IPS-NIHi7 (cell line): ENCODE measurements at regions not wholly inside any gene's neighbourhood (a gene's known extent, or its start where the extent isn't known, plus 50 kb on each side); places are given as distances from the start of the nearest gene placed in this dataset.
A peak's percentile ranks its signal among the peaks of the same experiment; 100 is the strongest.

Experiments
- DNase-seq: peaks from one replicate; pipeline ENCODE4 v3.0.0; 2012; ENCODE audit warnings: mixed read lengths; ENCODE audit errors: extremely low spot score

- DNase-seq: no peak
These were observed 349.4 kb upstream of the GYPC start for GRCh38 chr2:126306539-126306938.

- no peak for DNase-seq
These were observed 348.2 kb upstream of the GYPC start for GRCh38 chr2:126307740-126308139.

GRCh38 chr2:126309185-126309584 is 346.8 kb upstream of the GYPC start:
- DNase-seq: no peak

- DNase-seq: no peak
These were observed 343.4 kb upstream of the GYPC start for GRCh38 chr2:126312579-126312978.

DNA sequence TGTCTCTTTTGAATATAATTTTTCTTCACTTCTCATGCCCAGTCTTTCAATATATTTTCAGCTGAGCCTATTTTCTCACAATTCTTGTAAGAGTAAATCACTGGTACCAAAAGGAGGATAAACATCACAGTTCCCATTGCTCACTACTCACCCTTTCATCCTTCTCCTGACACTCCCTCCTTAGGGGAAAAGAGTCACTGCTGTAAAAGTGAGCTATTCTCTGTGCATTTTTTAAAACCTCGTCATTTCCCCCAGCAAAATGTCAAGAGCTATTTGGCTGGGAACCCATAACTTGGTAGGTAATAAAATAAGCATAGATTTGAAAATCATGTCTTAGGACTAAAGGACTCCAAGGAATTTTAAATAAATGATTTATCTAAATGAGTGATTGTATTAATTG is 340.1 kb upstream of the GYPC start:
- DNase-seq: no peak

- DNase-seq: no peak
These were observed 338.0 kb upstream of the GYPC start for GRCh38 chr2:126317790-126318431.

GRCh38 chr2:126322342-126322741 is 333.6 kb upstream of the GYPC start:
- no peak for DNase-seq

DNA sequence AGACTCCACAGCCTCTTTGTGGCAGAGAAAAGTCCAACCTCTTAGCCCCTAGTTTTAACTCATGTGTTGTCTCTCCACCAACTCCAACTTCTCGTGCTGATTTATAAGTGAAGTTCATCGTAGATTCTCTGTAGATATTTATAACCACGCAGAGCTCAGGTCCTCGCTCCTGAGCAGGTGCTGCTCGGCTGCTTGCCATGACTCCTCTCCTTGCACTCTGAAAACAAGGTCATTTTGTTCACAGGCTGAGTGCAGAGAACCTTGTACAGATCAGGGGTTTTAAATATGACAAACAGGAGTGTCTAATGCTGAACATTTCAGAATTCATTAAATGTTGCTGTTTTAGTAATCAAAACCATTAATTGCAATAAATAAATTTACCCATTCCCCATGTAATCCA is 330.8 kb upstream of the GYPC start:
- DNase-seq: no peak

DNA sequence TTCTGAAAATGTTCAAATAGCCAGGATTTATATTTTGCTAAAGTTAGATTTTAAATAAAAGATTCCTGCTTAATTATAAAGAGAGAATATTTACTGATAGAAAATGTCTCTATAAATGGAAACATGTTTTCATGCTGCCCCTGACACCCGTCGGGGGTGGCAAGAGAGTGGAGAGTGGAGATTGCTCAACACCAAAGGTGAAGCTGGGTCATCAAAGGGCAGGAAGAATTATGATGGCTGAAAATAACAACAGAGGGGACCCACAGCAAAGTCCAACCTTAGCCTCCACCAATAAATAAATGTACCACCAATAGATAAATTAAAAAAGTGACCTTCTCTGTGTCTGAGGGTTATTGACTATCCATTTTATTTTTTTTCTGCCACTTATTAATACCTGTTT is 326.8 kb upstream of the GYPC start:
- no peak for DNase-seq

GRCh38 chr2:126342457-126342856 is 313.5 kb upstream of the GYPC start:
- DNase-seq: no peak

DNA sequence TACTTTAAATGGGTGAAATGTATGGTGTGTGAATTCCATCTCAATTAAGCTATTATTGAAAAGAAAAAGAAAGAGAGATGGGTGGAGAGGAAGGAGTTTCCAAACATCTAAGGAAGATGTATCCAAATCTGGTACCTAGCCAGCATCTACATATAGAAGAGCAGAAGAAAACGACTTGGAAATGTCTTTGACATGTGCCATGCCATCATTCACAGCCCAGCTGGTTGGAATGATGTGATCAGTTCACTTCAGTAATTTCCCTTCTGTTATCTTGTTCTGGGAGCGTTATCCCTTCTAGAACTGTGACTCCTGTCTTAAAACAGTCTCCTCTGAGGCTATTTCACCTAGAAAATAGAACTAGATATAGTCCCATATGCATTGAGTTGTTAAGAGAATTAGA is 312.8 kb upstream of the GYPC start:
- no peak for DNase-seq

- DNase-seq: no peak
These were observed 311.5 kb upstream of the GYPC start for GRCh38 chr2:126344493-126344892.

DNA sequence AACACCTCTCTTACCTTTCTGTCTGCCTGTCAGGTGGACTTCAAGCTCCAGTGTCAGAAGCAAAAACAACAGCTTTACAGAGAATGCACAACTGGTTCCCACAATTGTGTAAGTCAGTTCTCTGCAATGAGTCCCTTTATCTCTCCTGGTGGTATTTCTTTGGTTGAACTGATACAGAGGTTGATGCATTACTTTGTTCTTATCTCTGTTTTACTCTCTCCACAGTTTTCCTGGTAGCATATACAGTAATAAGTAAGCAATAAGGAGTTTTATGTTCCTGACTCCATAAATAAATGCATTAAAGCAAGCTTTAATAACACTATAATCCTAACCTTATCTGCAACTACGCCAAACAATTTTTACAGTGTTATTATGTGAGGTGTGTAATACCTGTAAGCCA is 310.3 kb upstream of the GYPC start:
- no peak for DNase-seq

GRCh38 chr2:126356631-126357030 is 299.3 kb upstream of the GYPC start:
- no peak for DNase-seq

DNA sequence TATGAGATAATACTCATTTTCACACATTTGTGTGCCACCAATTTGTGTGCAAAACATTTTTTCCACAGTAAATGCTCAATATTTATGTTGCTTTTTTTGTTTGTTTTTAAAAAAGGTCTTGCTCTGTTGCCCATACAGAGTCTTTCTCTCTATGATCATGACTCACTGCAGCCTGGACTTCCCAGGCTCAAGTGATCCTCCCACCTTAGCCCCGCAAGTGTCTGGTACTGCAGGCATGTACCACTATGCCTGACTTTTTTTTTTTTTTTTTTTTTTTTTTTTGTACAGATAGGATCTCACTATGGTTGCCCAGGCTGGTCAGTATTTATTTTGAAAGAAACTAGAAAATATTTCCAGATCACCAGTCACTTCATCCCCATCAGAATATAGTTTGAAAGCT is 297.8 kb upstream of the GYPC start:
- no peak for DNase-seq

DNA sequence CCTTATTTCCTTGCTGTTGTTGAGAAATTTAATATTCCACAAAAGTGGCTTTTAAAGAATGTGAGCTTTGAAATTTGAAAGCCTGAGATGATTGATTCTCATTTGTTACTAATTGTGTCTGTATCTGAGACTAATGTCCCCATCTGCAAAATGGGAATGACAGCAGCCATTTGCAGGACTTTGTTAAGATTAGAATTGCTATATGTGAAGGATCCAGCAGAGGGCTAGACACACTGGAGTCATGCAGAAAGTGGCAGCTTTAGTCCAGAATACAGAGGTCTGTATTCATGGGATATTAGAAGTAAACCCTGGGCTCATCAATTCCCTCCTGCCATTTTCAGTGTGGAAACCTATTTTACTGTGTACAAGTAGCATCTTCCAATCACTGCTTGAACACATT is 296.5 kb upstream of the GYPC start:
- DNase-seq: peak; percentile 18

GRCh38 chr2:126367361-126367760 is 288.6 kb upstream of the GYPC start:
- DNase-seq: no peak

- DNase-seq: no peak
These were observed 287.2 kb upstream of the GYPC start for GRCh38 chr2:126368758-126369157.

DNA sequence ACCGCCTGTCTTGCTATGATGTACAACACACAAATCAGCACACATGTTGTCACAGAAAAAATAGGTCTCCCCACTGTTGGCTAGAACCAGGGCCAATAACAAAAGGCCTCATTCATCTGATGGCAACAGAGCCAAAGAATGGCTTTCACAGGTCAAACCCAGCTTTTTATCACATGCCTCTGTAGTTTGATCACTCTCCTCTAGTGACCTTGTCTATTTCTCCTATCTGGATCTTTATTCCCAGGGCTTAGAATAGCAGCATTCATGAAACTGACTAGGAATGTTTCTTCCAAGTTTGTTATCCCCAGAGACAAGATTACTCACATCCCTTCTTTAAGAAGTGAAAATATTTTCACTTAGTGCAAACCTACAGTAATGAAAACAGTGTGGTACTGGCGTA is 285.8 kb upstream of the GYPC start:
- no peak for DNase-seq

DNA sequence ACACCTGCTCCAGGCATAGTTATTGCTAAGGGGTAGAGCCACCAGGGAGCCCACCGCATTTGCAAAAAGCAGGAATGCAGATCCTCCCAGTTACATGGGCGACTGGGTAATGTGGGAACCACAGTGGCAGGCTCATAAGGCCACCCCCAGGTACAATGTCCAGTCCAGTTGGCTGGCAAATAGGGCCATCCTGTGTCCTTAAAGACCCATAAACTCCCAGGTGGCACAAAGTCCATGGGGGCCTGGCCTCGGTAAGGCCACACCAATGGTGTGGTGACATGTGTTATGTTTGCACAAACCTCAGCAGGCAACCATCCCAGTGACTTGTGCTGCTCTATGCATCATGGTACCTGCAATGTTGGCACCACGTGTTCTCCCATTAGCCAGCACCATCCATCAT is 283.6 kb upstream of the GYPC start:
- no peak for DNase-seq

DNA sequence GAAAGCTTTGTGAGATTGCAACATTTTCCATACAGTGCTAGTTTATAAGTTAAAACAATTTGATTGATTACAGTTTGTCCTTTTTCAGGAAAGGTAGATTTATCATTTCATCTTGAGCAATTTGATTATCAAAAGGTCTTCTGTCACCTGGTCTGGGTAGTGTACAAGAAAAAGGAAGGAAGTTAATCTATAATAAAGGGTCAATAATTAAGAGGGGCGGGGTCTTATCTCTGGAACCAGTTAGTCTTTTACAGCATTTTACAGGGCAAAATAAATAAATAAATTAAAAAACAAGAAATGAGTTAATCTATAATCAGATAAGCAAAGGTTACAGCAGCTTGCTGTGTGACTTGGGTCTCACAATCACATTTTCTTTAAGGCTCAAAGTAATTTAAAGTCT is 277.8 kb upstream of the GYPC start:
- no peak for DNase-seq

GRCh38 chr2:126381091-126381490 is 274.9 kb upstream of the GYPC start:
- DNase-seq: no peak

GRCh38 chr2:126382998-126383397 is 273.0 kb upstream of the GYPC start:
- no peak for DNase-seq

- no peak for DNase-seq
These were observed 272.2 kb upstream of the GYPC start for GRCh38 chr2:126383800-126384199.

- no peak for DNase-seq
These were observed 270.5 kb upstream of the GYPC start for GRCh38 chr2:126385441-126385840.
